T-helper 1 cell treated with Interleukin-12 subunit alpha and Interleukin-12 subunit beta and Interleukin-4 antibody, amounts not matched to agents 30 μg/mL and 1 μg/mL, for 36 hours (primary cell): ENCODE measurements at regions not wholly inside any gene's neighbourhood (a gene's known extent, or its start where the extent isn't known, plus 50 kb on each side); places are given as distances from the start of the nearest gene placed in this dataset.

Experiments
- H3K27ac Mint-ChIP-seq: one replicate; pipeline ENCODE4 v1.8.0; 2021; ENCODE audit warnings: mild to moderate bottlenecking, mixed read lengths
- H3K27me3 Mint-ChIP-seq: one replicate; pipeline ENCODE4 v1.8.0; 2021; ENCODE audit warnings: low read depth, mixed read lengths
- H3K36me3 Mint-ChIP-seq: one replicate; pipeline ENCODE4 v1.8.0; 2021; ENCODE audit warnings: low read depth, mixed read lengths
- H3K4me1 Mint-ChIP-seq: one replicate; pipeline ENCODE4 v1.8.0; 2021; ENCODE audit warnings: low read depth, mixed read lengths
- H3K4me3 Mint-ChIP-seq: one replicate; pipeline ENCODE4 v1.8.0; 2021; ENCODE audit warnings: mild to moderate bottlenecking, moderate library complexity, mixed read lengths
- H3K9me3 Mint-ChIP-seq: one replicate; pipeline ENCODE4 v1.8.0; 2021; ENCODE audit warnings: mixed read lengths

- no peak overlapping the region for H3K27ac Mint-ChIP-seq
- H3K27me3 Mint-ChIP-seq = no peaks in the 10 kb centered on the region
- no peaks in the 10 kb centered on the region for H3K4me1 Mint-ChIP-seq
- H3K9me3 Mint-ChIP-seq = no peaks in the 10 kb centered on the region
- no peaks in the 10 kb centered on the region for H3K36me3 Mint-ChIP-seq
- H3K4me3 Mint-ChIP-seq = no peak overlapping the region
These were observed 445.4 kb downstream of the ZNF608 start for GRCh38 chr5:124300815-124301621.

GRCh38 chr5:124297826-124298225 is 448.6 kb downstream of the ZNF608 start:
- H3K27me3 Mint-ChIP-seq = no peaks in the 10 kb centered on the region
- no peaks in the 10 kb centered on the region for H3K9me3 Mint-ChIP-seq
- no peaks in the 10 kb centered on the region for H3K36me3 Mint-ChIP-seq
- no peaks in the 10 kb centered on the region for H3K4me1 Mint-ChIP-seq
- H3K4me3 Mint-ChIP-seq = no peak overlapping the region
- H3K27ac Mint-ChIP-seq = no peak overlapping the region

GRCh38 chr5:124292322-124292855 is 454.1 kb downstream of the ZNF608 start:
- H3K36me3 Mint-ChIP-seq = no peaks in the 10 kb centered on the region
- H3K4me1 Mint-ChIP-seq = no peaks in the 10 kb centered on the region
- no peak overlapping the region for H3K27ac Mint-ChIP-seq
- no peaks in the 10 kb centered on the region for H3K9me3 Mint-ChIP-seq
- no peak overlapping the region for H3K4me3 Mint-ChIP-seq
- no peaks in the 10 kb centered on the region for H3K27me3 Mint-ChIP-seq

- H3K36me3 Mint-ChIP-seq = no peaks in the 10 kb centered on the region
- H3K27ac Mint-ChIP-seq = no peak overlapping the region
- H3K9me3 Mint-ChIP-seq = no peaks in the 10 kb centered on the region
- H3K4me1 Mint-ChIP-seq = no peaks in the 10 kb centered on the region
- no peaks in the 10 kb centered on the region for H3K27me3 Mint-ChIP-seq
- H3K4me3 Mint-ChIP-seq = no peak overlapping the region
These were observed 456.7 kb downstream of the ZNF608 start for GRCh38 chr5:124289641-124290311.

- no peaks in the 10 kb centered on the region for H3K27me3 Mint-ChIP-seq
These were observed 457.3 kb downstream of the ZNF608 start for GRCh38 chr5:124289130-124289529.

GRCh38 chr5:124287813-124288212 is 458.6 kb downstream of the ZNF608 start:
- no peaks in the 10 kb centered on the region for H3K36me3 Mint-ChIP-seq
- H3K27me3 Mint-ChIP-seq = no peaks in the 10 kb centered on the region
- no peak overlapping the region for H3K27ac Mint-ChIP-seq
- H3K4me3 Mint-ChIP-seq = no peak overlapping the region
- no peaks in the 10 kb centered on the region for H3K4me1 Mint-ChIP-seq
- no peaks in the 10 kb centered on the region for H3K9me3 Mint-ChIP-seq

More at GRCh38 chr5:124289130-124289529, 457.3 kb downstream of the ZNF608 start:
- Mint-ChIP-seq H3K9me3 (no peaks in the 10 kb centered on the region), H3K27ac (no peak overlapping the region), H3K36me3 (no peaks in the 10 kb centered on the region), H3K4me3 (no peak overlapping the region), H3K4me1 (no peaks in the 10 kb centered on the region)

- H3K4me3 Mint-ChIP-seq = no peak overlapping the region
- H3K36me3 Mint-ChIP-seq = no peaks in the 10 kb centered on the region
- no peaks in the 10 kb centered on the region for H3K27me3 Mint-ChIP-seq
- no peak overlapping the region for H3K27ac Mint-ChIP-seq
- H3K4me1 Mint-ChIP-seq = no peaks in the 10 kb centered on the region
- no peaks in the 10 kb centered on the region for H3K9me3 Mint-ChIP-seq
These were observed 460.7 kb downstream of the ZNF608 start for GRCh38 chr5:124285733-124286132.

- no peak overlapping the region for H3K4me3 Mint-ChIP-seq
- no peak overlapping the region for H3K27ac Mint-ChIP-seq
- no peaks in the 10 kb centered on the region for H3K9me3 Mint-ChIP-seq
- no peaks in the 10 kb centered on the region for H3K36me3 Mint-ChIP-seq
- no peaks in the 10 kb centered on the region for H3K27me3 Mint-ChIP-seq
- no peaks in the 10 kb centered on the region for H3K4me1 Mint-ChIP-seq
These were observed 461.4 kb downstream of the ZNF608 start for GRCh38 chr5:124285071-124285470.

- H3K4me3 Mint-ChIP-seq = no peak overlapping the region
- no peak overlapping the region for H3K27ac Mint-ChIP-seq
- H3K9me3 Mint-ChIP-seq = no peaks in the 10 kb centered on the region
- no peaks in the 10 kb centered on the region for H3K27me3 Mint-ChIP-seq
- no peaks in the 10 kb centered on the region for H3K36me3 Mint-ChIP-seq
- H3K4me1 Mint-ChIP-seq = no peaks in the 10 kb centered on the region
These were observed 463.4 kb downstream of the ZNF608 start for GRCh38 chr5:124283031-124283430.

- Mint-ChIP-seq H3K36me3 (no peaks in the 10 kb centered on the region), H3K27ac (no peak overlapping the region), H3K4me1 (no peaks in the 10 kb centered on the region), H3K27me3 (no peaks in the 10 kb centered on the region), H3K9me3 (no peaks in the 10 kb centered on the region), H3K4me3 (no peak overlapping the region)
These were observed 466.4 kb downstream of the ZNF608 start for GRCh38 chr5:124280079-124280478.

GRCh38 chr5:124279146-124279876 is 467.1 kb downstream of the ZNF608 start:
- no peak overlapping the region for H3K4me3 Mint-ChIP-seq

GRCh38 chr5:124278636-124279035 is 467.8 kb downstream of the ZNF608 start:
- no peaks in the 10 kb centered on the region for H3K9me3 Mint-ChIP-seq
- H3K36me3 Mint-ChIP-seq = no peaks in the 10 kb centered on the region
- no peak overlapping the region for H3K27ac Mint-ChIP-seq
- H3K27me3 Mint-ChIP-seq = no peaks in the 10 kb centered on the region
- H3K4me3 Mint-ChIP-seq = no peak overlapping the region
- no peaks in the 10 kb centered on the region for H3K4me1 Mint-ChIP-seq

More at GRCh38 chr5:124279146-124279876, 467.1 kb downstream of the ZNF608 start:
- no peaks in the 10 kb centered on the region for H3K9me3 Mint-ChIP-seq
- no peaks in the 10 kb centered on the region for H3K36me3 Mint-ChIP-seq
- no peaks in the 10 kb centered on the region for H3K27me3 Mint-ChIP-seq
- H3K4me1 Mint-ChIP-seq = no peaks in the 10 kb centered on the region
- no peak overlapping the region for H3K27ac Mint-ChIP-seq

- Mint-ChIP-seq H3K4me3 (no peak overlapping the region), H3K36me3 (no peaks in the 10 kb centered on the region), H3K27me3 (no peaks in the 10 kb centered on the region), H3K4me1 (no peaks in the 10 kb centered on the region), H3K9me3 (no peaks in the 10 kb centered on the region), H3K27ac (no peak overlapping the region)
These were observed 468.5 kb downstream of the ZNF608 start for GRCh38 chr5:124277767-124278545.

- H3K9me3 Mint-ChIP-seq = no peaks in the 10 kb centered on the region
- H3K27ac Mint-ChIP-seq = no peak overlapping the region
- H3K4me3 Mint-ChIP-seq = no peak overlapping the region
- no peaks in the 10 kb centered on the region for H3K4me1 Mint-ChIP-seq
- H3K36me3 Mint-ChIP-seq = no peaks in the 10 kb centered on the region
- H3K27me3 Mint-ChIP-seq = no peaks in the 10 kb centered on the region
These were observed 470.3 kb downstream of the ZNF608 start for GRCh38 chr5:124276166-124276565.
